ENCODE measurements at regions not wholly inside any gene's neighbourhood (a gene's known extent, or its start where the extent isn't known, plus 50 kb on each side); places are given as distances from the start of the nearest gene placed in this dataset.

DNA sequence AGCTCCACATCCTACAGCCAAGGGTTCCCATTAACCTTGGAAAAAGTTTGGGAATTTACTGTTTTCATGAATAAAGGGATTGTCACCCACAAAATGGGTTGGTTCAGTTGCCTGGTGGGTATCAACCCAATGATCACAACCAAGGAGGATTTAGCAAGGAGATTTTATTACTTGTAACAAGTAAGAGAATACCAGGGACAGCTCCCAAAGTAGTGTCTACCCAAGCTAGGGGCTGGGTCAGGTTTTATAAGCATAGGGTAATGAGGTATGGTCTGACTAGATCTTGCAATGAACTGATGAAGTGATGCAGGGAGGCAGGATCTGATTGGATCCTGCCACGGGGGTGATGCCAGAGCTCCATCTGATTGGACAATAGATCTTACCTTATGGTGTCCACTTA, 681.8 kb downstream of the SLC4A3 start:
- DNase-seq, result no peak

DNA sequence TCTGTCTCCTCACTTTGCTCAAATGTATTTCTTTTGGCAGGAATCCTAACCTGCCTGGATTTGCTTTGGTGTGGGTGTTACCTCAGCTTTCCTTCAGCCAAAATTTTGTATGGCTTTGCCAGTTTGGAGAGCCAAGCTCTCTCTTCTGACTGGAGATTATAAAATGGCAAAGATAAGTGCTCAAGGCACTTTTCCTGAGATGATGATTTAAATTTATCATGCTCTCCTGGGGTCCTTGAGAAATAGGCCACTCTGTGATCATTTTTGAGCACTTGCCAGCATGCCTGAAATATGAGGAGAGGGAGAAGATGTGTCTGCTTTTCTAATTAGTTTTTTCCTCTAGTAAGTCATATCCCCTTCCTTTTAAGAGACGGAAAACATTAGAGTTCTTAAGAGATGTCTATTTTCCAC, 683.0 kb downstream of the SLC4A3 start:
- DNase-seq, result no peak

DNA sequence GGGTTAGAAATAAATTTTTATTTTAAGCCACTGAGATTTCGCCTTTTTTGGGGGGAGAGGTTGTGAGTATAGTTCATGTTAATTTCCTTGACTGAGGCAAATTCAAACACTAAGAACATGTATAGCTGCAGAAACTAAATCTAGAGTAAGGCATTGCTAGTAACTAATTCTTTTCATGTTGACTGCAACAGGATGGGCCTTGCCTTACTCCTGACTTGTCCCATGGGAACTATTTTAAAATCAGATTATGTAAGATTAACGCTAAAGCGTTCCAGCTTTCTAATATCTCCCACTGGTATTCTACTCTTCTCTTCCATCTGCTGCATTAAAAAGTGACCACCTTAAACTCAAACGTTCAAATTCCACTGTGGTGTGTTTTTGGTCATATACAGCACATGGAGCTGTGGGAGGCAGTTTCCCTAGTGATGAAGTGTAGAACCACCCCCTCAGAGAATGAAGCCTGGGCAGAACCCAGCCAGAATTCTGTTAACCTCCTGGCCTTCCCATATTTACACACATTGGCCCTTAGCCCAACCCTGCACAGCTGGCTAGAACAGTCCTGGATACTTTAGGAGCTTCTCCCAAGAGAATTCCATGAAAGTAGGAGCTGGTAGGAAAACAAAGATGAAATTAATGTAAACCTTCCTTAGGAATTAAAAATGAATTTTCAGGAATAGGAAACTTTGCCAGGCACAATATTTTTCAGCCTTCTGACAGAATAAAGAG, 687.8 kb downstream of the SLC4A3 start:
- DNase-seq, result no peak

DNA sequence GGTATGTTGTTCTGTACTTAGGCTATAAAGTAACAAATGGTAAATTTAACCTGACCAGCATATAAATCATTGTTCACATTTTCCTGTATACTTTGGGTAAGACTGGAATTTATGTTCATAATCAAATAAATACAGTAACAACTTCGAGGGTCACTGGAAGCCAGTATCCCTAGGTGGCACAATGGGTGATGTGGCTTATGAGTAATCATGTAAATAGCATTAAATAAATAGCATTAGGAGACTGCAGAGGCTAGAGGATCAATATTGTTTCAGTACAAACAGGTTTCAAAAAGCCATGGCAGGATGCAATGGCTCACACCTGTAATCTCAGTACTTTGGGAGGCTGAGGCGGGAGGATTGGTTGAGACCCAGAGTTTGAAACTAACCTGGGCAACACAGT, 690.6 kb downstream of the SLC4A3 start:
- DNase-seq, result no peak

DNA sequence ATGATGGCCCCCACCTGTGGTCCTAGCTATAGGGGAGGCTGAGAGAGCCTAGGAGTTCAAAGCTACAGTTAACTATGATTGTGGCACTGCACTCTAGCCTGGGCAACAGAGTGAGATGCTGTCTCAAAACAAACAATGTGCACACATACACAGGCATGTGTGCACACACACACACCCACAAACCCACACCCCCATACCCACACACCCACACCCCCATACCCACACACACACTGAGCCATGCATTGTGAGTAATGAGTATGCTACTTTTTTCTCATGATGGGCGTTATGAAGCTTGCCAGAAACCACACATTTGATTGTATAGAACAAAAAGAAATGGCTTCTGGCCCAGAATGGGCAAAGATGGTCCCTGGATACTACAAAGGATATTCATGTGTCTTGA, 691.1 kb downstream of the SLC4A3 start:
- DNase-seq, result no peak

DNA sequence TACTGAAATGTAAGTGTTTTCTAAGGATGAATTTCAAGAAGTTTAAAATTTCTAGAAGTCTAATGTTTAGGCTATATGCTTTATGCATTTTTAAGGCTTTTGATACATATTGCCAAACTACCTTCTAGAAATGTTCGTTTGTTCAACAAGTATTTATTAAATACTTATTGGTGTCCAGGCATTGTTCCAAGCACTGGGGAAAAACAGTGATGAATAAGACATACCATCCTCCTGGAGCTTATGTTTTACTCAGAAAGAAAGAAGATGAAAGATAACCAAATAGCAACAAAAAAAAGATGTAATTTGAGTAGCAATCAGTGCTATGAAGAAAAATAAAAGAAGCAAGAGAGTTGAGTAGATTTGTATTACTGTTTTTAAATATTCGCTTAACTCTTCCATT, 692.9 kb downstream of the SLC4A3 start:
- no peak for DNase-seq

DNA sequence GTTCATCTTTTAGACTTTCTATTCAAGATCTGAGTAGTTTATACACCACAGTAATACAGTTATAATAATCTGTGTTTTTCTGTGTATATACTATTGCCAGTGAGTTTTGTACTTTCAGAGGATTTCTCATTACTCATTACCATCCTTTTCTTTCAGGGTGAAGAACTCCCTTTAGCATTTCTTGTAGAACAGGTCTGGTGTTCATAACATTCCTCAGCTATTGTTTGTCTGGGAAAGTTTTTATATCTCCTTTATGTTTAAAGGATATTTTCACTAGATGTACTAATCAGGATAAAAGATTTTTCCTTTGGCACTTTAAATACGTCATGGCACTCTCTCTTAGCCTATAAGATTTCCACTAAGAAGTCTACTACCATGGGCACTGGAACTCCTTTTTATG, 705.5 kb downstream of the SLC4A3 start:
- no peak for DNase-seq

DNA sequence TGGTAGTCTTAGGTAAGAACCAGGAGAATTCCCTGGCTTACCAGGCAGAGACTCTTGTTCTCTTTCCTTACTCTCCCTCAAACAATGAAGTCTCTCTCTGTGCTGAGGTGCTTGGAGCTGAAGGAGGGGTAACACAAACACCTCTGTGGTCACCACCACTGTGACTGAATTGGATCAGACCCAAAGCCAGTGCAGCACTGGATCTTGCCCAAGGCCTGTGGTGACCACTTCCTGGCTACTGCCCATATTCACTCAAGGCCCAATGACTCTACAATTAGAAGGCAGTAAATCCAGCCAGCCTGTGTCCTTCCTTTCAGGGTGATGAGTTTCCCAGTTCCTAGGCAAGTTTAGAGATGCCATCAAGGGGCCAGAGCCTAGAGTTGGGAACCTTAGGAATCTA, 706.8 kb downstream of the SLC4A3 start:
- no peak for DNase-seq

DNA sequence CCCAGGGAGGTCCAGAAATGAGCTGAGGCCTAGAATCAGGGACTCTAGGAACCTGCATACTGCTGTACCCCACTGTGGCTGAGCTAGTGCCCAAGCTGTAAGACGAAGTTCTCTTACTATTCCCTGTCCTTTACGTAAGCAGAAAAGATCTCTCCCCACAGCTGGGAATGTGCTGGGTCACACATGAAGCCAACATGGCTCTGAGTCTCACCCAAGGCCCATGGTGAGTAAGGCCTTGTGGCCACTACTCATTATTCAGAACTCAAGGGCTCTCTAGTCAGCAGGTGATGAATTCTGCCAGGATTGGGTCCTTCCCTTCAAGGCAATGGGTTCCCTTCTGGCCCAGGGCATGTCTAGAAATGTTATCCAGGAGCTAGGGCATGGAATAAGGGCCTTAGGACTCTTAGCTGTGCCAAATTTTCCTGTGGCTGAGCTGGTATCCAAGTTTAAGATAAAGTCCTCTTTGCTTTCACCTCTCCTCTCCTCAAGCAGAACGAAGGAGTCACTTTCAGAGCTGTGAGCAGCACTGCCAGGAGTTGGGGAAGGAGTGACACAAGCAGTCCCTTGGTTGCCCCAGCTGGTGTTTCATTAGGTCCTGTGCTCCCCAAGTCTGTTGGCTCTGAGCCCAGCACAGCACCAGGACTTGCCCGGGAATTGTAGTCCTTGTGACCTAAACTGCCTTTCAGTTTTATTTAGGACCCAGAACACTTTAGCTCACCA, 707.6 kb downstream of the SLC4A3 start:
- no peak for DNase-seq

DNA sequence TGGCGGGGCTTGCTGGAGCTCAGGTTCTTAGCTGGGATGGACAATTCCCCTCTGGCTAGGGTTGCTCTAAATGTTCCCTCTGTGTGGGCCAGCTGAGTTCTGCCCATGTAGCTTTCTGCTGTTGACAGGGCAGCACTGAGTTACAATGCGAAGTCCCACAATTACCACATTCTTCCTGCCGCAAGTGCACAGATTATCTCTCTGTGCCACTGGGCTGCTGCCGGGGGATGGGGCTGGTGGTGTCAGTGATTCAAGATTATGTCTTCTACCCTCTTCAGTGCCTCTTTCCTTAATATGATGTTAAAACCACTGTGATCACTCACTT, 708.1 kb downstream of the SLC4A3 start:
- no peak for DNase-seq

DNA sequence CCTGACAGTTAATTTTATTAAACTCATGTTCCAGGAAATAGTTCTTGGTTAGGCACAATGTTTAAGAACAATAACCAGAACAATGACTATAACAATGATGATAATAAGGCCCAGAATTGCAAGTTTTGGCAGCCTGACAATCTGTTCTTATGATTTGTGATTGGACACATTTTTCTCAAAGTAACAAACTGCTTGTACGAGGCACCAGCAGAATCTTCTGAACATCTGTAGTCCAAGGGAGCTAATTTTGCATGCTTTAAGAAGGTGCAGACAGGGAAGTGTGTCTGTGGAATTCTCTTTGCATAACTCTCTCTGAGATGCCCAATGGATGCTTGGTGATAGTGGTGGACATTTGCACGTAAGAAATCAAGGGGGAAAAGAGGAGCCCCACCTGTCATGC, 709.3 kb downstream of the SLC4A3 start:
- no peak for DNase-seq

DNA sequence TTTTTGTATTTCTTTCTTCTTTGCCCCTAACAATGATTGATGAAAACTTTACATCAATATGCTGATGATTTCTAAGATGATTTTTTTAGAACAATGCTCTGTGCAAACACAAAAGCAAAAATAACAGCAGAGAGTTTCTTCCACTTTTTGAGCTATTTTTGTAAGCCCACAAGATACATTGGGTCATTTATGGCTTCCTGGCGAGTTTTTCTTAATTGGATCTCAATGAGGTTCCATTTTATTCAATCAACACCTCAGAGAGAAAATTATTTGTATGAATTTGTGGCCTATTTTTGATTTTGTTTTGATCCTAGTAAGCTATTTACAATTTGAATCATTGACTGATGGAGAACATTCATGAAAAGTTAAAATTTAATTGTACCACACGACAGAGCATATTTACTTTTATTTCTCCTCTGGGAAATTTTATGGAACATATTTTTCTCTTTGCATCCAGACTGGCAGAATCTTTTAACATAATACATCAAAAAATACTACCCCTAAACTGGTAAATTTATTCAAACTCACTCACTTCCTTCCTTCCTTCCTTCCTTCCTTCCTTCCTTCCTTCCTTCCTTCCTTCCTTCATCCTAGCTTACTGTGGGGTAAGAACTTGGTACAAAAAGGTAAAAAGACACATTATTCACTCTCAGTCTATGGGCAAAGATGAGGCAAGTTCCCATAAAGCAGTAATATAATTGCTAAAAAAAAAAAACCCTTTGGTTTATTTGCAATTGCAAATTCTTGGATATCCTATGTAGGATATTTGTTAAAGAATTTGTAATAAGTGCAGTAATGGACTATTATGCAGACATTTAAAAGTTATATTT, 710.4 kb downstream of the SLC4A3 start:
- no peak for DNase-seq

DNA sequence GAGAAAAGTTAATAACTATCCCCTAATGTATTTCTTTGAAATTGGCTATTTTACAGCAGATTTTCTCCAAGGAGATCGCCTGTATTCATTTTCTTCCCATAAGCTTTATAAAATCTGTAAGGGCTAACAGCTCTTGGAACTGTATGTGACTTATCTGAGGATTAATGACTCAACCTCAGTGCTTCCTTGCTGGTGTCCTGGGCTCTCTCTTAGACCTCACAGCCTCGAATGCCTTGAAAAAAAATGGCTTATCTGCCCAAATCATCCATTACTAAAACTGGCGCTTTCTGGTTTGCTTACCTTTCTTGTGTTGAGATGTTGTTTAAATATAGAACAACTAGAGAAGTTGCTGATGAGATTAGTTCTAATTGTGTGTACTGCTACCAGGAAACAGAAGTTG, 713.6 kb downstream of the SLC4A3 start:
- no peak for DNase-seq

DNA sequence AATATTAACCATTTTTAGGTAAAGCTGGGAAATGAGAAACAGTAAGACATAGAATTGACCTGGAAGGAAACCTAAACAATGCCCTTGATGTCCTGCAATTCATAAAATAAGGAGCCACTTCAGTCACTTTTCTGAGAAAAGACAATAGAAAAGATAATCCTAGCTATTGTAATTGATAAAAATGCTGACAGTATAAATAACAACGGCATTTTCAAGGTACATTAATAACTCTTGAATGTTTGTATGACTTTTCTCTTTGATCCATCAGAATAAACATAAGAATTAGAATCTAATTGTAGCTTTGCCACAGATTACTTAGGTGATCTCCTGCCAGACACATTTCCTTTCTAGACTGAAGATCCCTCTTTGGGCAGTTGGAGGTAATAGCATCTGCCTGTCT, 719.5 kb downstream of the SLC4A3 start:
- no peak for DNase-seq

DNA sequence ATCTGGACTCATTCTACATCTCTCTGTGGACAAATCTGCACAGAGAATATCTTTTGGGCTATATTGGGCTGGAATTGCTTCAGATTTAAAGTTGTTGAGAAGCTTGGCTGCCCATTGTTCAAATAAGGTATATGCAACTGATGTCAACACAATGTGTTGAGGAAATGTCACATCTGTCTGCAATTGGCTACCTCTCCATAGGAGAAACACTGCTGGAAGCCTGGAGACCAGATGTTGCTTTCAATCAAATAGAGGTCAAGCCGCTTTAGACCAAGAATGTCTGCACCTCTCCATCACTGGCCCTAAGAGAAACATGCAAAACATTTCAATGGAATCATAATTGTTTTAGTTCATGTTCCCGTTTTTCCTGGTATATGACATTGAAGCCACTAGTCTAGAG, 720.2 kb downstream of the SLC4A3 start:
- DNase-seq, result no peak

DNA sequence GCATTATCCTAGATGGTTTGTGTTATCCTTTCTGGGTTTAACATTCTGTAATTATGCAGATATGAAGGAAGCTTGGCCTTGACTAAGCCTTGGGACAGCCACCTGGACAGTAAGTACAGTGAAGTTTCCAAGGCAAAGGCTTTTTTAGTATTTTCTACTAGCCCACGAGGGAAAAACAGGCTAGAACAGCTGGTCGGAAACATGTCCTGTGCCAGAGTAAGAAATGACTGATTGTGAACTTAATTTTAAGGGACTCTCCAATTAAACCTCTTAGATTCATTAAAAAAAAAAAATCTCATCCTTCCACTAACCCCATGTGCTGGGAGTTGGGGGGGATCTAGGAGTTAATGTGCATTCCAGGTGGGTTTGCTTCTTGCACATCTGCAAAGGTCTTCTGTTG, 720.8 kb downstream of the SLC4A3 start:
- no peak for DNase-seq

DNA sequence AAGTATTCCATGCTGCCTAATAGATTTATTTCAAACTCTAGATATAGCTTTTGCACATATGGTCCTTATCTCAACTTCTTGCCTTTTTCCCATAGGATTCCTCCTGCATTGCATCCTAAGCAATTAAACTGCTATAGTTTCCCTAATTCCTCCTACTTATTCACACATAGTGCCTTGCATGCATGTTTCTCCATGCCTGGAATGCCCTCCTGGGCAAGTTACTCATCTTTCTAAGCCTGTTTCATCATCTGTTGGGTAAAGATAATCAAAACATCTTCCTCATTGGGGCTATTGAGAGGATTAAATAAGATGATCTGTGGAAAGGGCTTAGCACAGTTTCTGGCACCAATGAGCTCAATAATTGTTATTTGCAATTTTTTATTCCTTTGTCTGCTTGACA, 726.5 kb downstream of the SLC4A3 start:
- no peak for DNase-seq

DNA sequence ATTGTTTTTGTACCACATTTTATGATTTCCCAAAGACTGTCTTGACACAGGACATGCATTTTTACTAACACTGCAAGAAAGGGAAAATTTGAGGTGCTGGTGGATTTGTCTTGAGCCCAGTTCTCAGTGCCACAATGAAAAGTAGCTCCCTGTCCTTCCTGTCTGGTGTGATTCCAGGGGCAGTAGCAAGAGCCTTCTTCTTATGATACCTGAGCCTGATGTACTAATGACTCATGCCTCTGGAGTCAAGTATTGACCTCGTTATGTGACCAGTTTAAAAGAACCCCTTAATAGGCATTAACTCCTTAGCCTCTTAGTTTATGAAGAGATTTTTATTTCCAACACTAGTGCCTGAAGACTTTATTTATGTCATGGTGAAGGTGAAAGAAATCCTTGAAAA, 728.6 kb downstream of the SLC4A3 start:
- DNase-seq, result no peak

DNA sequence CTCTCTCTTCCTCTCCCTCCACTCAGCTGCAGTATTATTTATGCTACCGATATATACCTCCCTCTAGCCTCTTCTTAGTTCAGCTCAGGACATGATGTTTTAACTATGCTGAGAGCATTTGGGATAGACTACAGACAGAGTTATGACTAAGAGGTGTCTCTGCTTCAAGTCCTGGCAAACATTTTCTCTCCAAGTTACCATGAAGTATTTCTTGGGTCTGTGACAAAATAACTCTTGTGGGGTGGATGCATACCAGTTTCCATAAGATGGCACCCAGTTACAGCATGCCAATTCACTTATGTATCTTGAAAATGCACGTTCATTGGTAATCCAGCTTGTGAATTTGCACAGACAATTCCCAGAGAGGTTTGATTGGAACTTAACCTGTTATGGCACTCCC, 737.6 kb downstream of the SLC4A3 start:
- no peak for DNase-seq

DNA sequence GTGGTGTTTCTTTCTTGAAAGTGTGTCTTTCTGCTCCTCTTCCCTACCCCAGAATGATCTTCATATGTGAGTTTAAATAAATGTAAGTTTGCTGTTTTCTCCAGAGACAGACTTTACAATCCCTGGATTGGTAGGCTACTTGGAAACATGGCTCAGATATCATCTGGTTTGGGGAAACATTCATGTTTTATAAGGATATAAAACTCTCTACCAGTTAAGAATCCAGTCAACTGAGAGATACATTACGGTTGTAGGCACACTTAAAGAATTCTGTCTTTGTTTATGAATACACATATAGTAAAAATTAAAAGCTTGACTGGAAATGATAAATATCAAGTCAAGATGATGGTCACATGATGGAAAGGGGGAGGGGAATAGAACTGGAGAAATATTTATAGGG, 739.3 kb downstream of the SLC4A3 start:
- no peak for DNase-seq

DNA sequence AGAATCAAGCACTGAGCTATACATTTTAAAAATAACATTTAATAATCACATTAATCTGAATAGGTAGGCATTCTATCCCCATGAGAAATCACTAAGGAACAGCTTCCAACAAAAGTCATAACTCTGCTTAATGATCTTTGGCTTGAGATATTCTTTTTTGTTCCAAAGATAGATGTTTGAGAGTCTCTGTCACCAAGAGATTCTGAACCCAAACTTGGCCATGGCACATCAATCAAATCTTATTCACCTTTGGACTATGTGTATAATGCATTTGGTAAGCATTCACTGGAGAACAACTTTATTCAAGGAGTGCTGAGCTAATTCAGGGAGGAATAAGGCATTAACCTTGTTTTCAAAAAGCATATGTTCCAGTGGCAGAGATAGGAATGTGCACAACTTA, 743.3 kb downstream of the SLC4A3 start:
- no peak for DNase-seq

DNA sequence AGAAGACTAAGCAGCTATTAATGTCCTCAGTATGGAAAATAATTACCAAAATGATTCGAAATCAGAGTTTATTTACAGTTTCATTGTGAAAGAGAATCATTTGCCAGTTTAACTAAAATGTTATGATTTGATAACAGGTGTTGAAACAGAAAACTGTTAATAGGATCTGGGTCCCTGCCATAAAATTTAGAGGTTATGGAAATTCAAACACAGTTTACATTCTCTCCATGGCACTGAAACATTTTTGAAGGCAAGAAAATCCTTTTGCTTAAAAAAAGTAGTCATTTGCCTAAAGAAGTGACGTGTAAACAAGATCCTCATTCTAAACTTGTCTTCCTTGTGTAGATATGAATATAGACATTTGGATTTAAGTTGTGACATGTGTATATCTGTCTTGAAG, 743.8 kb downstream of the SLC4A3 start:
- no peak for DNase-seq

DNA sequence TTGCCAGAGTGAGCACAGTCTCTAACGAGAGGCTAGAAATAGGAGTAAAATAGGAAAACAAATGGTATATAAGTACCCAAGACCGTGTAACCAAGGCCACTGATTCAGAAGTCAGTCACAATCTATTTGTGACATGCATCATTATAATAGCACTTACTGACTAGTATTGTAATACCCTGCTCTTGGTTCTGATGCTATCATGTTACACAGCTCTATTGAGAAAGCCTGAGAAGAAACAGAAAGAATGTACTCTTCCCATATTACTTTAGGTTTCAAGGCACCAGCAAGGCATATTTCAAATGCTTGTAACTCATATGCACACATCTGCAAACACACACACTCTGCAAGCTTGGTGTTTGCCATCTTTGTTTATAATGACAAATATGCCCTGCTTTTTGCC, 746.4 kb downstream of the SLC4A3 start:
- DNase-seq, result no peak

DNA sequence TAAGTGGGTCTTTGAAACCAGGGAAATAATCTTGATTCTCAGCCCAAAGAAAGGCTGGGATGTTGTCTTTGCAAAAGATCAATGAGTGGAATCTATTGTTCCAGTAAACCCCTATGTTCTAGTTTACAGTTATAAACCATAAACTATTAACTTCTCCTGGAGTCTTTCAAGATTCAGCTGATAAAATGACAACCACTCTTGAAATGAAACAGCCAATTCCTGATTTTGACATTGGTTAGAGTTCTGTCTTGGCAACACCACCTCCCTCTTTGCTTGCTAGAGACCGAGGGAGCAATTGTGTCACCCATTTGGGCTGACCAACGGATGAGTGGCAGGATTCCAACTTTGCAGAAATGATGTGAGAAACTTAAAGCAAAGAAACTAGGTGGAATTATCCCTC, 746.9 kb downstream of the SLC4A3 start:
- no peak for DNase-seq

All from CD4-positive, alpha-beta T cell treated with Interleukin-4 for 4 hours (primary cell).